GM12872 (cell line): ENCODE measurements at regions not wholly inside any gene's neighbourhood (a gene's known extent, or its start where the extent isn't known, plus 50 kb on each side); places are given as distances from the start of the nearest gene placed in this dataset.

Experiments used
- CTCF ChIP-seq: IDR thresholded peaks from 3 replicates; pipeline ENCODE4 v1.5.1; 2011; ENCODE audit warnings: low read depth, mild to moderate bottlenecking, low read length, moderate library complexity; ENCODE audit not compliant: insufficient read depth

GRCh38 chr10:128472196-128472595 lies 346.0 kb upstream of the MKI67 start:
- no peak for TF ChIP-seq CTCF

GRCh38 chr10:128473396-128473795 lies 347.2 kb upstream of the MKI67 start:
- TF ChIP-seq CTCF: no peak

- no peak for TF ChIP-seq CTCF
Observed at GRCh38 chr10:128473911-128474310, 347.7 kb upstream of the MKI67 start.

GRCh38 chr10:128474571-128474970 lies 348.3 kb upstream of the MKI67 start:
- no peak for TF ChIP-seq CTCF

- TF ChIP-seq CTCF: no peak
Observed at GRCh38 chr10:128475686-128476367, 349.6 kb upstream of the MKI67 start.

- no peak for TF ChIP-seq CTCF
Observed at GRCh38 chr10:128476368-128476725, 350.1 kb upstream of the MKI67 start.

GRCh38 chr10:128476845-128477244 lies 350.6 kb upstream of the MKI67 start:
- no peak for TF ChIP-seq CTCF
